Myocyte (in vitro differentiated cells): ENCODE measurements at regions not wholly inside any gene's neighbourhood (a gene's known extent, or its start where the extent isn't known, plus 50 kb on each side); places are given as distances from the start of the nearest gene placed in this dataset.
A peak's percentile ranks its signal among the peaks of the same experiment; 100 is the strongest.

Source experiments
- DNase-seq: peaks from one replicate; pipeline ENCODE4 v3.0.0-alpha.2; 2012; ENCODE audit warnings: low read depth

DNA sequence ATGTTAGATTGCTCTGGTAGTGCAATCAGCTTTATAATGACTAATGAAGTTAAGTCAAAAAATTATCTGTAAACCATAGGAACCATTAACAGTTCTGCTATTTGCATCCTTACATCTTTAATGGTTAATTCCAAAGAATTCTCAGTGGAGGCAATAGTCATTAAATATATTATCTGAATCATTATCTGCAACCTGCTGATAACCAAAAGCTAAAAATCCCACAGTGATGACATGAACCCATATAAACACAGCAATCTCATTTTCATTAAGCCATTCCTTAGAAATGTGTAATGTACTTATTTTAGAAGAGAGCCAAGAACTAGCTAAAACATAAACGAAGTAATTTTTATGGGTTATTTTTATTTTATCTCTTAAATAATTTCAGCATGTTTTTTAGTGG is 60.2 kb downstream of the MAGEB16 start:
- no peak for DNase-seq

- peak; percentile 2 for DNase-seq
Measured at GRCh38 chrX:35858906-35859305, 60.6 kb upstream of the CFAP47 start.

DNA sequence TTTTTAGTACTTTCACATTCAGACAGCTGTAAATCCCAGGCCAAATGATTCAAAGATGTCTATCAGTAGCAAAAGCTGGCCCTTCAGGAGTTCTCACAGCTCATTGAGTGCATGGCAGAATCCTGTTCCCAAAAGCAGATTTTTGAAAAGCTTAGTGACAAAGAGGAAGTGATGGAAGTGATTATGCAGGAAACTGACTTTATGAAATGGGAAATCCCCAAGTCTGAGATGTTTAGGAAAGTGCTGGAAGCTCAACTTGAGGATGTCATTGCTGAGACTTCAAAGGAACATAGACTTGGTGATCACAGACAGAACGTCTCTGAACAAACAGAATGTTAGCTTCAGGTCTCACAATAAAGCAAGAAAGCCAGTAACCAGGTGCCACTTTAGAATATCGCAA is 51.0 kb upstream of the CFAP47 start:
- no peak for DNase-seq
